ENCODE measurements at regions not wholly inside any gene's neighbourhood (a gene's known extent, or its start where the extent isn't known, plus 50 kb on each side); places are given as distances from the start of the nearest gene placed in this dataset.

DNA sequence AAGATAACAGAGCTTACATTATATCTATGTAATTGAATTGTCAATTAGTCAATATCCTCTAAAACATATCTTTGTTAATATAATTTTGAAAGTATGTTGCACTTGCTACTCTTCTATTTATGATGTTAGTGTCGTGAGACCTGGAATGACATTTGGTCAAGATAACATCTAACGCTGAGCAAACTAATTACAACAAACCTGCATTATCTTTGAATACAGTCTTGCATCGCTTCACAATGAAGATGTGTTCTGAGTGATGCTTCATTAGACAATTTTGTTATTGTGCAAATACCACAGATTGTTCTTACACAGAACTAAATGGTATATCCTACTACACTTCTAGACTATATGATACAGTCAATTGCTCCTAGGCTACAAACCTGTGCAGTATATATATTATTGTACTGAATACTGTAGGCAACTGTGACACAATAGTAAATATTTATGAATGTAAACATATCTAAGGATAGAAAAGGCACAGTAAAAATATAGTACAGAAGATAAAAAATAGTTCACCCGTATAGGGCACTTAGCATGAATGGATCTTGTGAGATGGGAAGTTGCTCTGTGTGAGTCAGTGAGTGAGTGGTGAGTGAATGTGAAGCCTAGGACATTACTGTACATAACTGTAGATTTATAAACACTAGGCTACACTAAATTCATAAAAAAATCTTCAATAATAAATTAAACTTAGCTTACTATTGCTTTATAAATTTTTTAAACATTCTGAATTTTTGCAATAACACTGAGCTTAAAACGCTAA, 1773.8 kb downstream of the PCDH9 start:
- no peaks in the 10 kb centered on the region for H3K36me3 ChIP-seq
- H3K4me1 ChIP-seq (ENCODE audit: control insufficient read depth in 1 of 2, low read depth in 2 of 2) = no peaks in the 10 kb centered on the region
- no peak overlapping the region for H3K27ac ChIP-seq
- H3K27me3 ChIP-seq (replicated peaks; ENCODE audit: insufficient read depth) = no peaks in the 10 kb centered on the region
- no peaks in the 10 kb centered on the region for H3K9me3 ChIP-seq
- DNase-seq (ENCODE audit: low spot score) (no peak), ATAC-seq (ENCODE audit: insufficient number of reproducible peaks, low FRiP score, low read depth) (no peak)
- H3K4me3 ChIP-seq = no peak overlapping the region
- TF ChIP-seq, protein P1, sequence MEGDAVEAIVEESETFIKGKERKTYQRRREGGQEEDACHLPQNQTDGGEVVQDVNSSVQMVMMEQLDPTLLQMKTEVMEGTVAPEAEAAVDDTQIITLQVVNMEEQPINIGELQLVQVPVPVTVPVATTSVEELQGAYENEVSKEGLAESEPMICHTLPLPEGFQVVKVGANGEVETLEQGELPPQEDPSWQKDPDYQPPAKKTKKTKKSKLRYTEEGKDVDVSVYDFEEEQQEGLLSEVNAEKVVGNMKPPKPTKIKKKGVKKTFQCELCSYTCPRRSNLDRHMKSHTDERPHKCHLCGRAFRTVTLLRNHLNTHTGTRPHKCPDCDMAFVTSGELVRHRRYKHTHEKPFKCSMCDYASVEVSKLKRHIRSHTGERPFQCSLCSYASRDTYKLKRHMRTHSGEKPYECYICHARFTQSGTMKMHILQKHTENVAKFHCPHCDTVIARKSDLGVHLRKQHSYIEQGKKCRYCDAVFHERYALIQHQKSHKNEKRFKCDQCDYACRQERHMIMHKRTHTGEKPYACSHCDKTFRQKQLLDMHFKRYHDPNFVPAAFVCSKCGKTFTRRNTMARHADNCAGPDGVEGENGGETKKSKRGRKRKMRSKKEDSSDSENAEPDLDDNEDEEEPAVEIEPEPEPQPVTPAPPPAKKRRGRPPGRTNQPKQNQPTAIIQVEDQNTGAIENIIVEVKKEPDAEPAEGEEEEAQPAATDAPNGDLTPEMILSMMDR (IDR thresholded peaks at IDR 0.05) = no peak

DNA sequence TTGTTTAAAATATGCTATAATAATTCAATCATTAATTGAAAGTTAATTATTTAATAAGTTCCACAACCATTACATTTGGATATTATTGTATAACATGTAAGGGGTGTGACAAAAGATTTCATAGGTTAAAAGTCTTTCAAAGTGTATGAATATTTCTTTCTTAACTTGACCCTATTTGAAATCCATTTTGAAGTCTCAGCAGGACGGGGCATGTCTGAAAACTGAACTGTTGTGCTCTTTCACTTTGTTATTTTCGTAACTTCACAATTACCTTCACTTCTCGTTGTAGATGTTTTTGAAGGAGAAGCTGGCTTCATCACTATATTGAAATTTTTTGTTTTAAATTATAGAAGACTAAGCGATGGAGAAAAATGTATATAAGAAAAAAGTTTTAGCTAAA, 1775.7 kb downstream of the PCDH9 start:
- Histone ChIP-seq H3K27ac (no peak overlapping the region), H3K4me3 (no peak overlapping the region), H3K27me3 (replicated peaks; ENCODE audit: insufficient read depth) (no peaks in the 10 kb centered on the region), H3K4me1 (ENCODE audit: control insufficient read depth in 1 of 2, low read depth in 2 of 2) (no peaks in the 10 kb centered on the region), H3K9me3 (no peaks in the 10 kb centered on the region), H3K36me3 (no peaks in the 10 kb centered on the region)
- no peak for DNase-seq (ENCODE audit: low spot score)
- no peak for ATAC-seq (ENCODE audit: insufficient number of reproducible peaks, low FRiP score, low read depth)
- TF ChIP-seq, protein P1 (IDR thresholded peaks at IDR 0.05) = no peak

DNA sequence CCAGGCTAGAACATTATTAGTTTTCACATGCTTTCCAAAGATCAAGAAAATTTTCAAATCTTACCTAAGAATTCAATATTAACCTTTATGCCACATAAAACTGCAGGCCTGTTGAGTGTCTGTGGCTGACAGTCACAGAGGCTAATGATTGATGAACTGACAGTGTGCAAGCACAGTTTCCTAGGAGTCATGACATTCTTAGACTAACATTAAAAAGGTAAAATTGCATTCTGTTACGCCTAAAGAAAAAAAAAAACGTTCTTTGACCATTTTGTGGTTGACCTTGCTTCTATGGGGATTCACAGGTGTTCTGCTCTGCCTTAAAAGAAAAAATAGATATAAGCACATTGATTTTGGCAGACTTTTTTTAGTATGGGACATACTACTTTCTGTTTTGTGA, 1776.2 kb downstream of the PCDH9 start:
- DNase-seq (ENCODE audit: low spot score) (no peak), ATAC-seq (ENCODE audit: insufficient number of reproducible peaks, low FRiP score, low read depth) (no peak)
- H3K4me3 ChIP-seq = no peak overlapping the region
- TF ChIP-seq, protein P1 (IDR thresholded peaks at IDR 0.05) = no peak
- no peaks in the 10 kb centered on the region for H3K4me1 ChIP-seq (ENCODE audit: control insufficient read depth in 1 of 2, low read depth in 2 of 2)
- no peaks in the 10 kb centered on the region for H3K36me3 ChIP-seq
- no peaks in the 10 kb centered on the region for H3K27me3 ChIP-seq (replicated peaks; ENCODE audit: insufficient read depth)
- H3K27ac ChIP-seq = no peak overlapping the region
- no peaks in the 10 kb centered on the region for H3K9me3 ChIP-seq

DNA sequence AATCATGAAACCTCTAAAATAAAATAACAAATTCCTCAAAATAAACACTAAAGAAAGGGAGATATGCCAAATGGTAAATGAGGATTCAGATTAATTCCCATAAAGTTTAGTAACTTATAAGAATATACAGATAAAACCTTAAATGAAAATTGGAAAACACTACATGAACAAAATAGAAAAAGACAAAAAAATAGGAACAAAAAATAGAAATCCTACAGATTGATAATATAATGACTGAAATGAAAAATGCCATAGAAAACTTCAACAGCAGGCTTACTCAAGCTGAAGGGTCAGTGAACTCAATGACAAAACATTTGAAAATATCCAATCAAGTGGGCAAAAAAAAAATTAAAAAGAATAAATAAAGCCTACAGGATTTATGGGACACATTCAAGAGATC, 1784.8 kb downstream of the PCDH9 start:
- no peaks in the 10 kb centered on the region for H3K36me3 ChIP-seq
- H3K4me1 ChIP-seq (ENCODE audit: control insufficient read depth in 1 of 2, low read depth in 2 of 2) = no peaks in the 10 kb centered on the region
- TF ChIP-seq, protein P1 (IDR thresholded peaks at IDR 0.05) = no peak
- H3K27me3 ChIP-seq (replicated peaks; ENCODE audit: insufficient read depth) = no peaks in the 10 kb centered on the region
- H3K4me3 ChIP-seq = no peak overlapping the region
- no peak overlapping the region for H3K27ac ChIP-seq
- no peaks in the 10 kb centered on the region for H3K9me3 ChIP-seq
- ATAC-seq (ENCODE audit: insufficient number of reproducible peaks, low FRiP score, low read depth) (no peak), DNase-seq (ENCODE audit: low spot score) (no peak)

DNA sequence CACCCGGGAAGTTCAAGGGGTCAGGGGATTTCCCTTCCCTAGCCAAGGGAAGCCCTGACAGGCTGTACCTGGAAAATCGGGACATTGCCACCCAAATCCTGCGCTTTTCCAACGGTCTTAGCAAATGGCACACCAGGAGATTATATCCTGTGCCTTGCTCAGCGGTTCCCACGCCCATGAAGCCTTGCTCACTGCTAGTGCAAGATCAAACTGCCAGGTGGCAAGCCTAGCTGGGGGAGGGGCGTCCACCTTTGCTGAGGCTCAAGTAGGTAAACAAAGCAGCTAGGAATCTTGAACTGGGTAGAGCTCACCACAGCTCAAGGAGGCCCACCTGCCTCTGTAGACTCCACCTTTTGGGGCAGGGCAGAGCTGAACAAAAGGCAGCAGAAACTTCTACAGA, 1794.5 kb downstream of the PCDH9 start:
- Histone ChIP-seq H3K4me3 (no peak overlapping the region), H3K27me3 (replicated peaks; ENCODE audit: insufficient read depth) (no peaks in the 10 kb centered on the region), H3K4me1 (ENCODE audit: control insufficient read depth in 1 of 2, low read depth in 2 of 2) (no peaks in the 10 kb centered on the region), H3K27ac (no peak overlapping the region), H3K36me3 (no peaks in the 10 kb centered on the region), H3K9me3 (peaks cover 3% of the 10 kb centered on the region)
- TF ChIP-seq, protein P1 (IDR thresholded peaks at IDR 0.05) = no peak
- ATAC-seq (ENCODE audit: insufficient number of reproducible peaks, low FRiP score, low read depth) = no peak
- DNase-seq (ENCODE audit: low spot score) = no peak
